MM.1S (cell line): ENCODE measurements at regions not wholly inside any gene's neighbourhood (a gene's known extent, or its start where the extent isn't known, plus 50 kb on each side); places are given as distances from the start of the nearest gene placed in this dataset.

Experiments
- DNase-seq: peaks from one replicate; pipeline ENCODE4 v3.0.0-alpha.2; 2015
- H2AFZ ChIP-seq: fragments of 300-600 bp; sonication (generic); 2 replicates; pipeline ENCODE4 v1.6.0; 2016; ENCODE audit warnings: antibody characterized with exemption, low read length
- H3F3A ChIP-seq: fragments of 300-600 bp; sonication (generic); 2 replicates; pipeline ENCODE4 v1.6.1; 2016; ENCODE audit warnings: mild to moderate bottlenecking, antibody characterized with exemption, low read length, moderate library complexity, mixed read lengths; ENCODE audit not compliant: insufficient read depth
- H3K27ac ChIP-seq: fragments of 300-600 bp; sonication (generic); 2 replicates; pipeline ENCODE4 v1.5.1; 2016; ENCODE audit warnings: mild to moderate bottlenecking, low read length
- H3K27me3 ChIP-seq: fragments of 300-600 bp; sonication (generic); replicated peaks from 2 replicates; pipeline ENCODE4 v1.6.0; 2016; ENCODE audit warnings: low read length; ENCODE audit not compliant: insufficient read depth
- H3K36me3 ChIP-seq: fragments of 300-600 bp; sonication (generic); replicated peaks from 2 replicates; pipeline ENCODE4 v1.6.1; 2016; ENCODE audit warnings: mild to moderate bottlenecking, low read length, mixed read lengths; ENCODE audit not compliant: insufficient read depth
- H3K4me1 ChIP-seq: fragments of 300-600 bp; sonication (generic); 2 replicates; pipeline ENCODE4 v1.6.1; 2016; ENCODE audit warnings: low read length, mixed read lengths
- H3K4me2 ChIP-seq: fragments of 300-600 bp; sonication (generic); 2 replicates; pipeline ENCODE4 v1.6.0; 2016; ENCODE audit warnings: low read depth, low read length
- H3K4me3 ChIP-seq: fragments of 300-600 bp; sonication (generic); 2 replicates; pipeline ENCODE4 v1.5.1; 2016; ENCODE audit warnings: low read length, mixed read lengths
- H3K79me2 ChIP-seq: fragments of 300-600 bp; sonication (generic); 2 replicates; pipeline ENCODE4 v1.6.1; 2016; ENCODE audit warnings: mixed run types, low read length, mixed read lengths
- H3K9ac ChIP-seq: fragments of 300-600 bp; sonication (generic); 2 replicates; pipeline ENCODE4 v1.6.1; 2016; ENCODE audit warnings: low read length, mixed read lengths
- H3K9me2 ChIP-seq: fragments of 300-600 bp; sonication (generic); replicated peaks from 2 replicates; pipeline ENCODE4 v1.6.1; 2016; ENCODE audit warnings: mild to moderate bottlenecking, low read length, mixed read lengths; ENCODE audit not compliant: insufficient read depth
- H3K9me3 ChIP-seq: fragments of 300-600 bp; sonication (generic); replicated peaks from 2 replicates; pipeline ENCODE4 v1.6.1; 2016; ENCODE audit warnings: mild to moderate bottlenecking, low read length, mixed read lengths; ENCODE audit not compliant: insufficient read depth
- H4K20me1 ChIP-seq: fragments of 300-600 bp; sonication (generic); 2 replicates; pipeline ENCODE4 v1.6.1; 2016; ENCODE audit warnings: mild to moderate bottlenecking, low read length, moderate library complexity, mixed read lengths; ENCODE audit not compliant: insufficient read depth
- EZH2 ChIP-seq: fragments of 300-600 bp; sonication (generic); optimal IDR thresholded peaks from 2 replicates; pipeline ENCODE3; 2017; ENCODE audit warnings: low read depth, mild to moderate bottlenecking, antibody characterized with exemption, low read length, mixed read lengths
- EZH2phosphoT487 ChIP-seq: fragments of 300-600 bp; sonication (generic); IDR thresholded peaks from 2 replicates; pipeline ENCODE4 v1.6.1; 2018; ENCODE audit warnings: antibody characterized with exemption, low read length
- TF ChIP-seq, protein P1 (sequence below): fragments of 300-600 bp; sonication (generic); IDR thresholded peaks from 2 replicates; pipeline ENCODE4 v1.5.1; 2016; ENCODE audit warnings: antibody characterized with exemption, low read length, mixed read lengths

DNA sequence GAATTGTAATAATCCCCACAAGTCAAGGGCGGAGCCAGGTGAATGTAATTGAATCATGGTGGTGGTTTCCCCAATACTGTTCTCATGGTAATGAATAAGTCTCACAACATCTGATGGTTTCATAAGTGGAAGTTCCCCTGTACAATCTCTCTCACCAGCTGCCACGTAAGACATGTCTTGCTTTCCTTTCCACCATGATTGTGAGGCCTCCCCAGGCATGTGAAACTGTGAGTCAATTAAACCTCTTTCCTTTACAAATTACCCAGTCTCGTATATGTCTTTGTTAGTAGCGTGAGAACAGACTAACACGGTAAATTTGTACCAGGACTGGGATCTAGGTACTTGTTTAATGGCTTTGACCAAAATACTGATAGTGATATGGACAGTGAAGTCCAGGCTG, 744.3 kb upstream of the REG3G start:
- peak overlapping the region; percentile 65; the same call in 1 of the 2 replicates for H3K27ac ChIP-seq
- peaks cover 9% of the 10 kb centered on the region for H3F3A ChIP-seq
- TF ChIP-seq EZH2phosphoT487 (no peak), EZH2 (no peak)
- TF ChIP-seq, protein P1, sequence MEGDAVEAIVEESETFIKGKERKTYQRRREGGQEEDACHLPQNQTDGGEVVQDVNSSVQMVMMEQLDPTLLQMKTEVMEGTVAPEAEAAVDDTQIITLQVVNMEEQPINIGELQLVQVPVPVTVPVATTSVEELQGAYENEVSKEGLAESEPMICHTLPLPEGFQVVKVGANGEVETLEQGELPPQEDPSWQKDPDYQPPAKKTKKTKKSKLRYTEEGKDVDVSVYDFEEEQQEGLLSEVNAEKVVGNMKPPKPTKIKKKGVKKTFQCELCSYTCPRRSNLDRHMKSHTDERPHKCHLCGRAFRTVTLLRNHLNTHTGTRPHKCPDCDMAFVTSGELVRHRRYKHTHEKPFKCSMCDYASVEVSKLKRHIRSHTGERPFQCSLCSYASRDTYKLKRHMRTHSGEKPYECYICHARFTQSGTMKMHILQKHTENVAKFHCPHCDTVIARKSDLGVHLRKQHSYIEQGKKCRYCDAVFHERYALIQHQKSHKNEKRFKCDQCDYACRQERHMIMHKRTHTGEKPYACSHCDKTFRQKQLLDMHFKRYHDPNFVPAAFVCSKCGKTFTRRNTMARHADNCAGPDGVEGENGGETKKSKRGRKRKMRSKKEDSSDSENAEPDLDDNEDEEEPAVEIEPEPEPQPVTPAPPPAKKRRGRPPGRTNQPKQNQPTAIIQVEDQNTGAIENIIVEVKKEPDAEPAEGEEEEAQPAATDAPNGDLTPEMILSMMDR: no peak
- peaks cover 3% of the 10 kb centered on the region; the same call in 1 of the 2 replicates for H3K4me1 ChIP-seq
- H2AFZ ChIP-seq: no peak overlapping the region
- H3K27me3 ChIP-seq: no peaks in the 10 kb centered on the region
- H3K4me2 ChIP-seq: 0 out of 2 replicates have a peak overlapping the region, but pooled peaks have one; percentile 4
- no peak overlapping the region for H3K9ac ChIP-seq
- no peaks in the 10 kb centered on the region for H3K9me2 ChIP-seq
- no peaks in the 10 kb centered on the region for H3K9me3 ChIP-seq
- H4K20me1 ChIP-seq: no peaks in the 10 kb centered on the region
- peak; percentile 83 for DNase-seq
- H3K4me3 ChIP-seq: no peak overlapping the region
- no peaks in the 10 kb centered on the region for H3K36me3 ChIP-seq
- H3K79me2 ChIP-seq: no peaks in the 10 kb centered on the region

DNA sequence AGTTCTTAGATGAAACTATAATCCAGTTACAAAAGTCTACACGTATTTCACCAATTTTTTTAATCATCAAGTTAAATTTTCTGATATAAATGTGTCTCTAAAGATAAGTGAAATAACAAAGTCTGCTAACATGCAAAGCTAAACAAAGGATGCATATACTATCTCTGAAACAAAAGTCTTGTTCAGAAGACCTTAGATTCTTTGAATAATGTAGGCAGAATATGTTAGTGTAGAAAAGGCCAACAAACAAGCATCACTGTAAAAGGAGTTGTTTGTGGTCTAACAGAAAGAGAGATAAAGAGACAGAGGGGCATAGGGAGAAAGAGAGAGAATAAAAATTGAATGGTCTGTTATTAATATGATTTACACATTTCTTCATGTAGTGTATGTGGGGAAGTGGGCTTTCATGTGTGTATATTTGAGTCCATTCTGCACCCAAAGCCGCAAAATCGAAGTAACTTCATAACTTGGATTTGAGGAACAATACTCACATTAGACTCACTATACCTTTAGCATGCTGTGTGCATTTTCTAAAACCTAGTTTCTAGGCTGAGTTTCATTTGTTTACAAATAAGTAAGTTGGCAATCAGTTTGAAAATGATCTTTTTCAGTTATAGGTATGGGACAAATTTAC, 734.8 kb upstream of the REG3G start:
- no peak for TF ChIP-seq EZH2
- TF ChIP-seq, protein P1: no peak
- TF ChIP-seq EZH2phosphoT487: no peak
- no peaks in the 10 kb centered on the region for H3K36me3 ChIP-seq
- no peaks in the 10 kb centered on the region for H3K79me2 ChIP-seq
- DNase-seq: no peak
- H4K20me1 ChIP-seq: no peaks in the 10 kb centered on the region
- no peak overlapping the region for H2AFZ ChIP-seq
- H3K9me2 ChIP-seq: no peaks in the 10 kb centered on the region
- no peaks in the 10 kb centered on the region for H3K9me3 ChIP-seq
- no peak overlapping the region for H3K4me3 ChIP-seq
- no peaks in the 10 kb centered on the region for H3F3A ChIP-seq
- no peak overlapping the region for H3K9ac ChIP-seq
- H3K27ac ChIP-seq: no peak overlapping the region
- H3K4me1 ChIP-seq: no peaks in the 10 kb centered on the region
- no peak overlapping the region for H3K4me2 ChIP-seq
- H3K27me3 ChIP-seq: no peaks in the 10 kb centered on the region

DNA sequence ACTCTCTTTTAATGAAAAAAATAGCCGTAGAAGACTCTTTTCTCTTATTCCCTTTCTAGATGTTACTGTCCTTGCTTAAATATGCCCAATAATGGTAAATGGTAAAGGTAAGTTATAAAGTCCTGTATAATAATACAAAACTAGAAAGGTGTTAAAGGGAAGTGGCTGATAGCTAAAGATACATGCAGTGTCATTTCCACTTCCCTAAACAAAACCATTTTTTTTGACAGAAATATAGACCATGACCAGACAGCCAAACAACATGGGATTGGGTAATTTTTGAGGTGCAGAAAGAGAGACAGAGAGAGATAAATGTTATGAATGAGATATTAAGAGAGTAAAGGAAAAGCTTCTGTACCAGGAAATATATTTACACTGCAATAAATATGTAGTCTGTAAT, 731.7 kb upstream of the REG3G start:
- no peaks in the 10 kb centered on the region for H3K27me3 ChIP-seq
- no peaks in the 10 kb centered on the region for H3F3A ChIP-seq
- no peak overlapping the region for H3K9ac ChIP-seq
- no peaks in the 10 kb centered on the region for H4K20me1 ChIP-seq
- TF ChIP-seq, protein P1: no peak
- TF ChIP-seq EZH2phosphoT487: no peak
- TF ChIP-seq EZH2: no peak
- H3K9me2 ChIP-seq: no peaks in the 10 kb centered on the region
- no peak overlapping the region for H2AFZ ChIP-seq
- H3K4me1 ChIP-seq: no peaks in the 10 kb centered on the region
- DNase-seq: no peak
- no peak overlapping the region for H3K27ac ChIP-seq
- H3K79me2 ChIP-seq: no peaks in the 10 kb centered on the region
- no peak overlapping the region for H3K4me2 ChIP-seq
- no peaks in the 10 kb centered on the region for H3K9me3 ChIP-seq
- no peaks in the 10 kb centered on the region for H3K36me3 ChIP-seq
- H3K4me3 ChIP-seq: no peak overlapping the region
